Mesothelial cell of epicardium (in vitro differentiated cells): ENCODE measurements at regions not wholly inside any gene's neighbourhood (a gene's known extent, or its start where the extent isn't known, plus 50 kb on each side); places are given as distances from the start of the nearest gene placed in this dataset.

ENCODE experiments used
- DNase-seq, 2 experiments: peaks; one replicate each; pipeline ENCODE4 v3.0.0; 2021; ENCODE audit warnings: low spot score in 2 of 2; ENCODE audit not compliant: unreplicated experiment in 2 of 2
- H3K27ac Mint-ChIP-seq: 2 replicates; pipeline ENCODE4 v1.8.0; 2021; ENCODE audit warnings: mixed read lengths
- H3K27me3 Mint-ChIP-seq: 2 replicates; pipeline ENCODE4 v1.8.0; 2021; ENCODE audit warnings: low read depth, mixed read lengths
- H3K36me3 Mint-ChIP-seq: 2 replicates; pipeline ENCODE4 v1.8.0; 2021; ENCODE audit warnings: mixed read lengths
- H3K4me1 Mint-ChIP-seq: 2 replicates; pipeline ENCODE4 v1.8.0; 2021; ENCODE audit warnings: mixed read lengths
- H3K4me3 Mint-ChIP-seq: 2 replicates; pipeline ENCODE4 v1.8.0; 2021; ENCODE audit warnings: mild to moderate bottlenecking, moderate library complexity, mixed read lengths
- H3K9me3 Mint-ChIP-seq: 2 replicates; pipeline ENCODE4 v1.8.0; 2021; ENCODE audit warnings: mixed read lengths
- TF ChIP-seq, protein P1 (sequence below): fragments of 200-600 bp; sonication (generic); IDR thresholded peaks from one replicate; pipeline ENCODE4 v1.5.0; 2021; ENCODE audit warnings: antibody characterized with exemption; ENCODE audit not compliant: unreplicated experiment

DNA sequence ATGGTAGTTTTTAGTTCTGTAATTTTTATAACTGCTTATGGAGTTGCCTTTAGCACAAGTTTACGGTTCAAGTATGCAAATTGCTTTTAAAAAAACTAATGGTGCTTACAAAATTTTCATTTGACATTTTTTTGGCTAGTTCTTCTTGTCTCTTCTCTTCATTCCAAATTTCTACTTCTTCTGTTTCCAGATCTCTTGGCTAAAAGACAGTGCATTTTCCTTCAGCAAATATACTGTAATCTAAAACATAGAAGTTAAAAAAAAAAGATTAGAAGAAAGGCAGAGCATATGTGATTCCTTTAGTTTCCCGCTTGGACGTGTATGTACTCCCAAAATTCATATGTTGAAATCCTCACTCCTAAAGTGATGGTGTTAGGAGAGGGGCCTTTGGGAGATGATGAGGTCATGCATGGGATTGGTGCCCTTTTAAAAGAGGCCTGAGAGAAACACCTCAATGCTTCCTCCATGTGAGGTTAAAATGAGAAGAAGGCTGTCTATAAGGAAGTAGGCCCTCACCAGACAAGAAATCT lies 132.1 kb upstream of the NPY2R start:
- H3K4me3 Mint-ChIP-seq = no peak overlapping the region
- no peak overlapping the region for H3K27ac Mint-ChIP-seq
- peaks cover 3% of the 10 kb centered on the region for H3K27me3 Mint-ChIP-seq
- TF ChIP-seq, protein P1, sequence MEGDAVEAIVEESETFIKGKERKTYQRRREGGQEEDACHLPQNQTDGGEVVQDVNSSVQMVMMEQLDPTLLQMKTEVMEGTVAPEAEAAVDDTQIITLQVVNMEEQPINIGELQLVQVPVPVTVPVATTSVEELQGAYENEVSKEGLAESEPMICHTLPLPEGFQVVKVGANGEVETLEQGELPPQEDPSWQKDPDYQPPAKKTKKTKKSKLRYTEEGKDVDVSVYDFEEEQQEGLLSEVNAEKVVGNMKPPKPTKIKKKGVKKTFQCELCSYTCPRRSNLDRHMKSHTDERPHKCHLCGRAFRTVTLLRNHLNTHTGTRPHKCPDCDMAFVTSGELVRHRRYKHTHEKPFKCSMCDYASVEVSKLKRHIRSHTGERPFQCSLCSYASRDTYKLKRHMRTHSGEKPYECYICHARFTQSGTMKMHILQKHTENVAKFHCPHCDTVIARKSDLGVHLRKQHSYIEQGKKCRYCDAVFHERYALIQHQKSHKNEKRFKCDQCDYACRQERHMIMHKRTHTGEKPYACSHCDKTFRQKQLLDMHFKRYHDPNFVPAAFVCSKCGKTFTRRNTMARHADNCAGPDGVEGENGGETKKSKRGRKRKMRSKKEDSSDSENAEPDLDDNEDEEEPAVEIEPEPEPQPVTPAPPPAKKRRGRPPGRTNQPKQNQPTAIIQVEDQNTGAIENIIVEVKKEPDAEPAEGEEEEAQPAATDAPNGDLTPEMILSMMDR = no peak
- no peak for DNase-seq
- no peaks in the 10 kb centered on the region for H3K9me3 Mint-ChIP-seq
- no peaks in the 10 kb centered on the region for H3K4me1 Mint-ChIP-seq
- no peaks in the 10 kb centered on the region for H3K36me3 Mint-ChIP-seq

- peaks cover 5% of the 10 kb centered on the region for H3K27me3 Mint-ChIP-seq
- no peak overlapping the region for H3K27ac Mint-ChIP-seq
- H3K4me3 Mint-ChIP-seq = no peak overlapping the region
- TF ChIP-seq, protein P1 = no peak
- H3K4me1 Mint-ChIP-seq = no peaks in the 10 kb centered on the region
- no peak for DNase-seq
- no peaks in the 10 kb centered on the region for H3K36me3 Mint-ChIP-seq
- no peaks in the 10 kb centered on the region for H3K9me3 Mint-ChIP-seq
Measured at GRCh38 chr4:155077452-155078229, 130.8 kb upstream of the NPY2R start.

DNA sequence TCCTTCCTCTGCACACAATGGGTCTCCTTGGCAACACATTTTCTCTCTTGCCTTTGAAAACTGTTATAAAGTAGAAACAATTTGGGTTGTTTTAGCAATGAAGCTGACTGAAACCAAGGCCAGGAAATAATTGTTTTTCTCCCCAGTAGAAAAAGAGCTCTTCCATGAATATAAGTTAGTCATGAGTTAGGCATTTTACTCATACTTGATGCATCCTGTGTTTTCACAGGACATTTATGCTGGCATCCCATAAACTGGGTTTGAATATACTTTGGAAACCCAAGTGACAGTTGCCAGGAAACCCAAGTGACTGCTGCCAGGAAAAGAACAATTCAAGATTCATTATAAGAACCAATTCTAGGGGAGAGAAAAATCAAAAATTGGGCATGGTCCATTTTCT lies 128.6 kb upstream of the NPY2R start:
- H3K27me3 Mint-ChIP-seq = peaks cover 5% of the 10 kb centered on the region
- H3K9me3 Mint-ChIP-seq = no peaks in the 10 kb centered on the region
- no peaks in the 10 kb centered on the region for H3K36me3 Mint-ChIP-seq
- H3K27ac Mint-ChIP-seq = no peak overlapping the region
- DNase-seq = no peak
- TF ChIP-seq, protein P1 = no peak
- H3K4me3 Mint-ChIP-seq = no peak overlapping the region
- no peaks in the 10 kb centered on the region for H3K4me1 Mint-ChIP-seq

DNA sequence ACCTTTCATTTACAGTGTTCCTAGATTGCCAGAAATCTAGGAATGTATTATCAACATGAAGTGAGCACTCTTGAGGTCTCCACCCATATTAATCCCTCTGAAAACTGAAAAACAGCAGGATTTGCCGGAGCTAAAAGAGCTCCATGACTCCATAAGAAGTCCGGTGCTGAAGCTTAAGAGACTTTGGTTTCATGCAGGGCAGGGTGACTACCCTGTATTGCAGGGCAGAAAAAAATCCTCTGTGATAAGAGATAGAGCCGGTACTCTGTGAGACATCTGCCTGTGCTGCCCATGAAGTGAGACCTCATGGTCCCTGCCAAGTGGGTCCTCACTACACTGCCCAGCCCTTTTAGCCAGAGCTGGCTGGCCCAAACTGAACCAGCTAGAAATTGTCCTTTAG lies 127.2 kb upstream of the NPY2R start:
- TF ChIP-seq, protein P1 = no peak

GRCh38 chr4:155085843-155086530 lies 122.4 kb upstream of the NPY2R start:
- TF ChIP-seq, protein P1 = no peak
- H3K4me3 Mint-ChIP-seq = no peak overlapping the region
- H3K36me3 Mint-ChIP-seq = no peaks in the 10 kb centered on the region
- no peak for DNase-seq
- peaks cover 19% of the 10 kb centered on the region for H3K27me3 Mint-ChIP-seq
- H3K27ac Mint-ChIP-seq = no peak overlapping the region
- no peaks in the 10 kb centered on the region for H3K4me1 Mint-ChIP-seq
- no peaks in the 10 kb centered on the region for H3K9me3 Mint-ChIP-seq

More for the DNA sequence above, 127.2 kb upstream of the NPY2R start:
- no peaks in the 10 kb centered on the region for H3K36me3 Mint-ChIP-seq
- H3K9me3 Mint-ChIP-seq = no peaks in the 10 kb centered on the region
- no peaks in the 10 kb centered on the region for H3K4me1 Mint-ChIP-seq
- H3K27ac Mint-ChIP-seq = no peak overlapping the region
- DNase-seq = no peak
- no peak overlapping the region for H3K4me3 Mint-ChIP-seq
- peaks cover 5% of the 10 kb centered on the region for H3K27me3 Mint-ChIP-seq
